ENCODE measurements at regions not wholly inside any gene's neighbourhood (a gene's known extent, or its start where the extent isn't known, plus 50 kb on each side); places are given as distances from the start of the nearest gene placed in this dataset.

GRCh38 chr2:195538937-195539336, 118.1 kb upstream of the SLC39A10 start:
- TF ChIP-seq ZNF317 (CRISPR knock-in tag; IDR thresholded peaks at IDR 0.05; ENCODE audit: borderline replicate concordance, low read depth) (no peak), NR1H2 (CRISPR knock-in tag; IDR thresholded peaks at IDR 0.05) (no peak), FOXP1 (CRISPR knock-in tag; IDR thresholded peaks at IDR 0.05; ENCODE audit: borderline replicate concordance) (no peak), ZSCAN18 (CRISPR knock-in tag; IDR thresholded peaks at IDR 0.05) (no peak), E2F5 (CRISPR knock-in tag; IDR thresholded peaks at IDR 0.05) (no peak), TCF7 (CRISPR knock-in tag; IDR thresholded peaks at IDR 0.05; ENCODE audit: low read depth) (no peak), ZBTB21 (CRISPR knock-in tag; IDR thresholded peaks at IDR 0.05; ENCODE audit: borderline replicate concordance) (no peak), SP1 (CRISPR knock-in tag; conservative IDR thresholded peaks at IDR 0.05) (no peak), ETV6 (CRISPR knock-in tag; IDR thresholded peaks at IDR 0.05) (no peak), CREM (CRISPR knock-in tag; IDR thresholded peaks at IDR 0.05) (no peak)
- TF ChIP-seq, protein P1, sequence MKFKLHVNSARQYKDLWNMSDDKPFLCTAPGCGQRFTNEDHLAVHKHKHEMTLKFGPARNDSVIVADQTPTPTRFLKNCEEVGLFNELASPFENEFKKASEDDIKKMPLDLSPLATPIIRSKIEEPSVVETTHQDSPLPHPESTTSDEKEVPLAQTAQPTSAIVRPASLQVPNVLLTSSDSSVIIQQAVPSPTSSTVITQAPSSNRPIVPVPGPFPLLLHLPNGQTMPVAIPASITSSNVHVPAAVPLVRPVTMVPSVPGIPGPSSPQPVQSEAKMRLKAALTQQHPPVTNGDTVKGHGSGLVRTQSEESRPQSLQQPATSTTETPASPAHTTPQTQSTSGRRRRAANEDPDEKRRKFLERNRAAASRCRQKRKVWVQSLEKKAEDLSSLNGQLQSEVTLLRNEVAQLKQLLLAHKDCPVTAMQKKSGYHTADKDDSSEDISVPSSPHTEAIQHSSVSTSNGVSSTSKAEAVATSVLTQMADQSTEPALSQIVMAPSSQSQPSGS (CRISPR knock-in tag; IDR thresholded peaks at IDR 0.05; ENCODE audit: borderline replicate concordance, low read depth): no peak
- TF ChIP-seq, protein P2, sequence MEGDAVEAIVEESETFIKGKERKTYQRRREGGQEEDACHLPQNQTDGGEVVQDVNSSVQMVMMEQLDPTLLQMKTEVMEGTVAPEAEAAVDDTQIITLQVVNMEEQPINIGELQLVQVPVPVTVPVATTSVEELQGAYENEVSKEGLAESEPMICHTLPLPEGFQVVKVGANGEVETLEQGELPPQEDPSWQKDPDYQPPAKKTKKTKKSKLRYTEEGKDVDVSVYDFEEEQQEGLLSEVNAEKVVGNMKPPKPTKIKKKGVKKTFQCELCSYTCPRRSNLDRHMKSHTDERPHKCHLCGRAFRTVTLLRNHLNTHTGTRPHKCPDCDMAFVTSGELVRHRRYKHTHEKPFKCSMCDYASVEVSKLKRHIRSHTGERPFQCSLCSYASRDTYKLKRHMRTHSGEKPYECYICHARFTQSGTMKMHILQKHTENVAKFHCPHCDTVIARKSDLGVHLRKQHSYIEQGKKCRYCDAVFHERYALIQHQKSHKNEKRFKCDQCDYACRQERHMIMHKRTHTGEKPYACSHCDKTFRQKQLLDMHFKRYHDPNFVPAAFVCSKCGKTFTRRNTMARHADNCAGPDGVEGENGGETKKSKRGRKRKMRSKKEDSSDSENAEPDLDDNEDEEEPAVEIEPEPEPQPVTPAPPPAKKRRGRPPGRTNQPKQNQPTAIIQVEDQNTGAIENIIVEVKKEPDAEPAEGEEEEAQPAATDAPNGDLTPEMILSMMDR (IDR thresholded peaks at IDR 0.05): no peak
- TF ChIP-seq, protein P3, sequence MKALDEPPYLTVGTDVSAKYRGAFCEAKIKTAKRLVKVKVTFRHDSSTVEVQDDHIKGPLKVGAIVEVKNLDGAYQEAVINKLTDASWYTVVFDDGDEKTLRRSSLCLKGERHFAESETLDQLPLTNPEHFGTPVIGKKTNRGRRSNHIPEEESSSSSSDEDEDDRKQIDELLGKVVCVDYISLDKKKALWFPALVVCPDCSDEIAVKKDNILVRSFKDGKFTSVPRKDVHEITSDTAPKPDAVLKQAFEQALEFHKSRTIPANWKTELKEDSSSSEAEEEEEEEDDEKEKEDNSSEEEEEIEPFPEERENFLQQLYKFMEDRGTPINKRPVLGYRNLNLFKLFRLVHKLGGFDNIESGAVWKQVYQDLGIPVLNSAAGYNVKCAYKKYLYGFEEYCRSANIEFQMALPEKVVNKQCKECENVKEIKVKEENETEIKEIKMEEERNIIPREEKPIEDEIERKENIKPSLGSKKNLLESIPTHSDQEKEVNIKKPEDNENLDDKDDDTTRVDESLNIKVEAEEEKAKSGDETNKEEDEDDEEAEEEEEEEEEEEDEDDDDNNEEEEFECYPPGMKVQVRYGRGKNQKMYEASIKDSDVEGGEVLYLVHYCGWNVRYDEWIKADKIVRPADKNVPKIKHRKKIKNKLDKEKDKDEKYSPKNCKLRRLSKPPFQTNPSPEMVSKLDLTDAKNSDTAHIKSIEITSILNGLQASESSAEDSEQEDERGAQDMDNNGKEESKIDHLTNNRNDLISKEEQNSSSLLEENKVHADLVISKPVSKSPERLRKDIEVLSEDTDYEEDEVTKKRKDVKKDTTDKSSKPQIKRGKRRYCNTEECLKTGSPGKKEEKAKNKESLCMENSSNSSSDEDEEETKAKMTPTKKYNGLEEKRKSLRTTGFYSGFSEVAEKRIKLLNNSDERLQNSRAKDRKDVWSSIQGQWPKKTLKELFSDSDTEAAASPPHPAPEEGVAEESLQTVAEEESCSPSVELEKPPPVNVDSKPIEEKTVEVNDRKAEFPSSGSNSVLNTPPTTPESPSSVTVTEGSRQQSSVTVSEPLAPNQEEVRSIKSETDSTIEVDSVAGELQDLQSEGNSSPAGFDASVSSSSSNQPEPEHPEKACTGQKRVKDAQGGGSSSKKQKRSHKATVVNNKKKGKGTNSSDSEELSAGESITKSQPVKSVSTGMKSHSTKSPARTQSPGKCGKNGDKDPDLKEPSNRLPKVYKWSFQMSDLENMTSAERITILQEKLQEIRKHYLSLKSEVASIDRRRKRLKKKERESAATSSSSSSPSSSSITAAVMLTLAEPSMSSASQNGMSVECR (CRISPR knock-in tag; IDR thresholded peaks at IDR 0.05; ENCODE audit: borderline replicate concordance): no peak

All from WTC11 (cell line).